Stimulated activated CD4-positive, alpha-beta T cell treated with anti-CD3 and anti-CD28 coated beads, TNF-alpha, amount 100 ng/mL, for 24 hours (primary cell): ENCODE measurements at regions not wholly inside any gene's neighbourhood (a gene's known extent, or its start where the extent isn't known, plus 50 kb on each side); places are given as distances from the start of the nearest gene placed in this dataset.

Source experiments
- DNase-seq, 3 experiments: peaks; one replicate each; pipeline ENCODE4 v3.0.0-alpha.2; 2020; ENCODE audit warnings: low read depth in 3 of 3

DNA sequence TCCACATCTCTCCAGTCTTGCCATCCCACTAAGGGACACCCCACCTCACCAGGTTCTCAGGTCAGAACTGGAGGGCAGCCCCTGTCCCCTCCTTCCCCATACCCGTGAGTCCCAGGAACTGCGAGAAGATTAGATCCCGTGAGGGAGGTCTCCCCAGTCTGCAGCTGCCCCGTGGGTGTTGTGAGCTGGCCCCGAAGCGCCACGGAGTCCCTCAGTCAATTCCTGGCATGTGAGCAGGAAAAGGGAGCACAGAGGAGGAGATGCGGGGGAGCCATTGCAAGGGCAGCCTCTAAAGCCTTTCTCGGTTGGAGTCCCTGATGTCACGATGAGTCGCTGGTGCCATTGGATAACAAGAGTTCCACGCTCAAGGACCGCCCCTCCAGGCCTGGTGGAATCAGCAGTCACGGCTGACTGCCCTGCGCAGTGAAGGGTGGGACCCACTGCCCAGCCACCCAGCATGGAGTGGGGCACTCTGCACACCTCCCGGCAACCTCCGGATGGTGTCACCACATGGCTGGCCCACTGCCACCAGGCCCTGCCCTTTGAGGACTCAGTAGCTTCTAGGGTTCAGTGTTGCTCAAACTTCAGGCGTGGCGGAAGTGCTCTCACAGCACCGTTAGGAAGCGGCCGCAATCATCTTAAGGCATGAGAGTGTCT lies 434.9 kb upstream of the MYT1L start:
- no peak for DNase-seq

DNA sequence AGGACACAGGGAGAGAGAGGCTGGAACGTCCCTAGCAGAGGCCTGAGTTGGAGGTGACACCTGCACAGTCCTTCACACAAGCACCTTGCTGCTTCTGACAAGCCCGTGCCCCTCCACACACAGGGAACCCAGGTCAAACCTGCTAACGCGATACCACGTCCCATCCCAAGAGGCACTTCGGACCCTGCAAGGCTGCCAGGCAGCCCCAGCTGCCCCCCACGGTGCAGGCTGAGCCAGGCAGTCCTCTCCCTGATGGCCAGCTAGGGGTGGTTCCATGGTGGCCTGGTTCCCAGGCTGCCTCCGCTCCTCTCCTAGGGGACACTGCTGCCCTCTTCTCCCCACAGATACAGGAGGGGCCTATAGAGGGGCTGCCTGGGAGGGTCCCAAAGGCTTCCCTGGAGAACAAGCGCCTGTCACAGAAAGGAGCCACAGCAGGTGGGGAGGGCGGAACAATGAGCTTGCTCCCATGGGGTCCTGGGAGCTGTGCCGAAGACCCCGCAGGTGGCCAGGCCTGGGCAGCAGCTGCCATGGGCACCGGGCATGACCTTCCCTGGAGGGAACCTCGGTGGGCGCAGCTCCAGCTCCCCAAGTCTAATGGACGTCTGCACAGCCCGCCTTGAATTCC lies 434.2 kb upstream of the MYT1L start:
- no peak for DNase-seq

DNA sequence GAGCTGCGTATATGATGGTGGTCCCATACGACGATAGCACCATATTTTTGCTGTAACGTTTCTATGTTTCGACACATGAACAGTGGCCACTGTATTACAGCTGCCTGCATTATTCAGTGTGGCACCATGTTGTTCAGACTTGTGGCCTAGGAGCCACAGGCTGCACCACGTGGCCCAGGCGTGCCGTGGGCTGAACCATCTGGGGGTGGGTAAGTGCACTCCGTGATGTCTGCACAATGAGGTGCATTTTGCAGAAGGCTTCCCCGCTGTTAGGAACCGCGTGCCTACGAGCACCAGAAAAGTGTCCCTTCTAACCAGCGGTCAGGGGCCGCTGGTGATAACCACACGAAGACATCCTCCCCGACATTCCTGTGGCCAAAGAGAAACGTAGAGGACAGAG lies 433.7 kb upstream of the MYT1L start:
- DNase-seq: no peak

GRCh38 chr2:2764001-2764355 lies 432.9 kb upstream of the MYT1L start:
- no peak for DNase-seq

DNA sequence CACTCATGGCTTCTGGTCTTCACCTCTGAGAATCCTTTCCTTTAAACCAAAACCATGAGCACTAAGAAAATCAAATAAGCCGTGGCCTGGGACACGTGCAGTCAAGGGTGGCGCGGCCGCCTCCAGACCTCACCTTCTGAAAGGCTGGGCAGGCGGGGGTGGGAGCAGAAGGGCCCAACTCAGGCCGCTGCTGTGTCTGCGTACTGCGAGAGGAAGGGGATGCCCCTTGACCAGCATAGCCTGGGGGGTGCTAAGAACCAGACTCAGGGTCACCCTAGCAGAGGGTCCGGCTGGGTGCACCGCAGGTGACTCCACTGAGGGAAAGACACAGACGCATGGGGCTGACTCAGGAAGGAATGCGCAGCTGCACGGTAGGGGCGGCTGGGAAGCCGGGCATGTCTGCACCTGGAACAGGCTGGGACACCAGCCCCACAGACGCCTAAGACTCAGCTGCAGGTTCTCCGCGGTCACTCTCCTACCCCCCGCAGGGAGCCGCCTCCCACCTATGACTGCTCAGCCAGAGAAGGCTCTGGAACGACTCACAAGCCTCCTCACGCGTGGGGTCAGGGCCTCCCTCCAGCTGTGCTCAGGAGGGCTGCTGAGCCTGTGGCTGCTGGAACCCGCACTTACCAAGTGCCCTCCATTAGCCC lies 432.4 kb upstream of the MYT1L start:
- no peak for DNase-seq

- DNase-seq: no peak
Observed at GRCh38 chr2:2762913-2763312, 431.8 kb upstream of the MYT1L start.

GRCh38 chr2:2762166-2762908 lies 431.3 kb upstream of the MYT1L start:
- DNase-seq: no peak

DNA sequence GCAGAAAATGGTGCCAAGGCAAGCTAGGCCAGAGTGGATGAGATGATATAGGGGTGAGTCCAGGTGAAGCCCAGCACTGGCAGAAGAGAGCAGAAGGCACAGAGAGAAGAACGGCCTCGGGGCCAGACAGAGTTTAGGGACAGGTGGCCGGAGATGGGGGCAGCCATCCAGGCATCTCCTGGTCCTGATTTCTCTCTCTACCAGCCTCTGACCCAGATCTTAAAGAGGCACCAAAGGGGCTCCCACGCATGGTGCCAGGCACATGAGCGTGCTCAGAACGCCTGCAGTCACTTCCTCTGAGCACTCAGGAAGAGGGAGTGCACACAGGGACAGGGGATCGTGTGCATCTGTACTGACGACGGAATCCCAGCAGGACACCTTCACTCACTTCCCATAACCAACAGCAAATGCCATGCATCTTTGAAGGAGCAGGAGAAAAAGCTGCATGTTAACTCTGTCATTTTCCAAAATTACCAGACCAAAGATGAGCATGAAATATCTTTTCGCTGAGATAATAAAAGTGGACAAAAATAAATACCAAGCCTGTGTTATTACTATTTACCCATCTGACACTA lies 427.8 kb upstream of the MYT1L start:
- DNase-seq: no peak

DNA sequence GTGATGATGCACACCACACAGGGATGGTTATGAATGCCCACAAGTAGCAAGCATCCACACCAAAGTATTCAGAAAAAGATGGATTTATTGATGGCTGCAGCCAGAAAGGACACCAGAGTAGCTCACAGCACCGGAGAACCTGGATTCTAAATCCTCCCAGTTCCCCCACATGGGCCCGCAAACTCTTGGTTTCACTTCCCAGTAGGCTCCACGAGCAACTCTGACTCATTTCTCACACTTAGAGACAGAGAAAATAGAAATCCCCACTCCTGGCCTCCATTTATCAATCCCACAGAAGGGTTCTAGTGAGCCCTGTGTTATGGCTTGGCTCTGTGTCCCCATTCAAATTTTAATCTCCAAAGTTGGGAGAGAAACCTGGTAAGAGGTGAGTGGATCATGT lies 426.7 kb upstream of the MYT1L start:
- no peak for DNase-seq

DNA sequence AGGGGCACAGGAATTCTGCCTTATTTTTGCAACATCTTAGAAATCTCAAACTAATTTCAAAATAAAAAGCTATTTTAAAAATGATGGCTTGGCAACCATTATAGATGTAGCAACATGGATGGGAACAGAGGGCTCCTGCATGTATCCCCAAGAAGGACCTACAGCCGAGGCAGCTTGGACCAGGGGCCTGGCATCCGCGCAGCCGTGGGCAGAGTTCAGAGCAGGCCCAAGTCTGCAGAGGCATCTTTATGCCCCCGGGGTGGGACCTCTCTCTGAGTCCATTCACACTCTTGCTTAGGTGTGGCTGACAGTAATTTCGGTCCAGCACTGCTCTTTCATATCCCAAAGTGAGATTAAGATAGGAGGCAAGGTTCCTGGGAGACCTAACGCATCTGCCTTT lies 425.8 kb upstream of the MYT1L start:
- no peak for DNase-seq

- no peak for DNase-seq
Observed at GRCh38 chr2:2755990-2756389, 424.9 kb upstream of the MYT1L start.

DNA sequence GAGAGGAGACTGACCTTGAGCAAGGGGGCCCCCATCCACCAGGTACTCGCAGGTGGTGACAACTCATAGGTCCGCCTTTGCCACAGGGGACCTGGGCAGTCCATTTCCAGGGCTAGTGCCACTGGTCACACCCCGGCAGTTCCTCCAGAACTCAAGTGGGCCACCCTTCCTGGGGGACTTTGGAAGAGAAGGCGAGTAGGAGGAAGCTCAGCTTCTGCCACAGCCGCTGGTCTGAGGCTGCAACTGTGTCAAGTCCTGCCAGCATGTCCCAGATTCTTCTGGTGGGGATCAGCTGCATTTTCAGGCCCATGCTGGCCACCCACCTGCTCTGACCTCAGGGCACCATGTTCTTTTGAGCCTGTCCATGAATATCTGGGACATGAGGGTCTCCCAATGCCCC lies 423.9 kb upstream of the MYT1L start:
- no peak for DNase-seq

DNA sequence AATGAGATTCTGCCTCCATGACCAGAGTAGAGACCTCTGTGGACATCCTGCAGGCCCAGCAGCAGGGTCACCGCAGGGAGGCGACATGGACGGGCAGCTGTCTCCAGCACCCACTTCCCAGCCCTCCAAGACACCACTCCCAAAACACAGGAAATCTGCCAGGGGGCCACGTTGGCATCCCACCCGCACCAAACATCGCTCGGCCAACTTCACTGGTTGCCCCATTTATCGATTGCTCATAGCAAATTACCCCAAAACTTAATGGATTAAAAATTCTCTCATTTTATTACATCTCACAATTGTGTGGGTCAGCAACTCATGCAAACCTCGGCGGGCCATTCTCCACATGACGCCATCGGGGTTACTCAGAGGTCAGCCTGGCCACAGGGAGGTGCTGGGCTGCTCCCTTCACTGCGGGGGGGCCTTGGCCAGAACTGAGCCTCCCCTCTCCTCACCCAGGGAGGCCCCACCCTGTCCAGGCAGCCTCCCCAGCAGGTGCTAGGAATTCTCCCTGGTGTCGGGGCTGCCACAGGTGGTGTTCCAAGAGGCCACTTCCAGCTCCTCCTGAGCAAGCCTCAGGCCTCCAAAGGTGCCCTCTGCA lies 420.7 kb upstream of the MYT1L start:
- DNase-seq: no peak

DNA sequence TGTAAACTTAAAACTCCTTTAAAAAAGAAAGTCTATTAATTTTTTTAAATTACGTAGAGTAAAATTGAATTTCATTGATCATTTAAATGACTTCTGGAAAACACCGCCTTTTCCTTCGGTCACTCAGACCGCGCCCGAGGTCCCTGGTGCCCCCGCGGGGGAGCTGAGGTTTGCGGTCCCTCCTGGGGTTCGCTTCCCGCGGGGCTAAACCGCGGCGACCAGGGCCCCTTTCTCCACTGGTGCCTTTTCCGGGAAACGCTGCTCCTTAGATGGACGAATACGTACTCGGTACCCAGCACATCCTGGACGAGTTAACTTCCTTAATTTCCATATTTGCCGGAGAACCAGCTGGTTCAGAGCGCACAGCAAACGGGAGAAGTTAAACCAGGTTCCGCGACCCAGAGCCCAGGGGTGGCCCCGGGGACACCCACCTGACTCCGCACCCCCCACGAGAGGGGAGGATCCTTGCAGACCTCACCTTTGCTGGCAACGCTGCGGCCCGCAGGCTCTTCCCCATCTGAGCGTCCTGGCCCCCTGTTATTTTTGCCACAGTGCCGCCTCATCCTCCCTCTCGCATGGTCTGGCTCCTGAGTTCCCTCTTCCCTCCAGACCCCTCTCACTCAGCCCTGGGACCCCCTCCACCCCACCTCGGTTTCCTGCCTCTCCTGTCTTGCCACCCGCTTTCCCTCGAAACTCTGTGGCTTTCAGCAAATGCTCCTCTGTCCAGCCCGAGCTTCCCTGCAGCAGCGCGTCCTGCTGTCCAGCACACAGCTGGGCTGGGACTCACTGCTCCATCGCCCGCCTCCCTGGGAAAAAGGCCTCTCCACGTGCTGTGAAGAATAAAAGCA lies 420.0 kb upstream of the MYT1L start:
- no peak for DNase-seq

- no peak for DNase-seq
Observed at GRCh38 chr2:2749206-2749598, 418.1 kb upstream of the MYT1L start.

- DNase-seq: no peak
Observed at GRCh38 chr2:2748399-2749205, 417.5 kb upstream of the MYT1L start.

DNA sequence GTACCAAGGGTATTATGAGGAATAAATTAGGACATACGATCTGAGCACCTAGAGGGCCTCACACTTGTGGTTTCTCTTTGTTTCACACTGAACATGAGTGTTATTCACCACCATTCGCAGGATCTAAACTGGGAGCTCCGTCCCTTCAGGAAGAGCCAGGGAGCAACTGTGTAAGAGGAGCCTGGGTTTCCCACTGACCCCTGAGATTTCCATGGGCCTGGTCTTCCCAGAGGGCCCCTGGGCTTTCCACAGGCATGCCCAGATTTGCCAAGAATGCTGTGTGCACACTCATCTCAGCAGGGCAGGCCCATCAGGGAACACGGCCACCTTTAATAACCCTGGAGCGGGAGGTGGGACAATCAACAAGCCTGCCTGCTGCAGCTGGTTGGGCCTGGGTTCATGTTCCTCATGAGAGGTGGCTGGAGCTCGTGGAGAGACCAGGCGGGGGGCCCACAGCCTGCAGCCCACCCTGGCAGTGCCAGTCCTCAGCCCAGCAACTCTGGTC lies 416.8 kb upstream of the MYT1L start:
- DNase-seq: no peak

DNA sequence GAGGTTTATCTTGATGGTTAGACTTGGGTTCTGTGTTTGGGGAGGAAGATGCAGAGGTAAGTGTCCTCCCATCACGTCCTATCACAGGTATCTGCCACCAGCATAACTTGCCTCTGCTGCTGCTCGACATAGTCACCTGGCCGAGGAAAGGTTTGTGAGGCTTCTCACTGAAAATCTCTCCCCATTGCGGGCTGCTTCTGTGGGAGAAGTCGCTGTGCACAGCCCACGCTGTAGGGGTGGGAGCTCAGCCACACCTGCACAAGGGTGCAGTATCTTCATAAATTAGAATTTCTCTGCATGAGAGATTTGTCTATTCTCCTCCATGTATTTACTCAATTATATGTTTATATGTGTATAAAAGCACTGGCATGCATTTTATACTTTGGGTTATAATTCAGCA lies 415.7 kb upstream of the MYT1L start:
- DNase-seq: no peak

GRCh38 chr2:2744958-2745715 lies 414.1 kb upstream of the MYT1L start:
- no peak for DNase-seq
